SK-N-SH (cell line): ENCODE measurements at regions not wholly inside any gene's neighbourhood (a gene's known extent, or its start where the extent isn't known, plus 50 kb on each side); places are given as distances from the start of the nearest gene placed in this dataset.

Experiments
- CTCF ChIA-PET: fragments of 300-600, 350-600 bp; formaldehyde crosslinking; extraction: SDS; loops from one replicate; lab custom pipeline; 2021; lab: Yijun Ruan, JAX
- POLR2A ChIA-PET: fragments of 350-600 bp; sonication (Branson Sonifier 250); formaldehyde crosslinking; extraction: SDS; loops from one replicate; lab custom pipeline; 2020; ENCODE audit warnings: antibody characterized with exemption, inconsistent platforms; lab: Yijun Ruan, JAX
- DNase-seq: peaks from one replicate; pipeline ENCODE4 v3.0.0; 2012
- H2AFZ ChIP-seq: fragments of 200-600 bp; sonication (generic); 2 replicates; pipeline ENCODE4 v1.8.1; 2016; ENCODE audit warnings: antibody characterized with exemption, mild to moderate bottlenecking, low read depth
- H3F3A ChIP-seq: fragments of 200-600 bp; sonication (generic); replicated peaks from 2 replicates; pipeline ENCODE3; 2016; ENCODE audit warnings: antibody characterized with exemption, mild to moderate bottlenecking; ENCODE audit not compliant: insufficient read depth
- H3K27ac ChIP-seq, 2 experiments: fragments of 200-500 bp in 1 of 2; fragments of 200-600 bp in 1 of 2; sonication (Bioruptor generic) in 1 of 2; sonication (generic), shearing (Covaris generic) in 1 of 2; 2 replicates each; pipeline versions ENCODE4 v1.5.1 to v1.6.1; 2014 to 2016; ENCODE audit warnings: low read depth in 2 of 2, inconsistent platforms in 1 of 2, low read length in 1 of 2, mild to moderate bottlenecking in 1 of 2, mixed read lengths in 1 of 2
- H3K27me3 ChIP-seq: fragments of 200-600 bp; sonication (generic), shearing (Covaris generic); 2 replicates; pipeline ENCODE4 v1.6.1; 2016; ENCODE audit warnings: mixed run types; ENCODE audit not compliant: insufficient read depth
- H3K36me3 ChIP-seq, 2 experiments: fragments of 200-500 bp in 1 of 2; fragments of 200-600 bp in 1 of 2; sonication (Bioruptor generic) in 1 of 2; sonication (generic) in 1 of 2; replicated peaks in 1 of 2; 2 replicates each; pipeline versions ENCODE3 to v1.5.1; 2014 to 2016; ENCODE audit warnings: low read length in 1 of 2, mild to moderate bottlenecking in 1 of 2; ENCODE audit not compliant: insufficient read depth in 2 of 2, control insufficient read depth in 1 of 2
- H3K4me1 ChIP-seq, 2 experiments: fragments of 200-500 bp in 1 of 2; fragments of 200-600 bp in 1 of 2; sonication (Bioruptor generic) in 1 of 2; sonication (generic), shearing (Covaris generic) in 1 of 2; 2 replicates each; pipeline versions ENCODE4 v1.5.1 to v1.6.1; 2014 to 2016; ENCODE audit warnings: low read depth in 1 of 2, low read length in 1 of 2, mixed run types in 1 of 2; ENCODE audit not compliant: insufficient read depth in 2 of 2, control insufficient read depth in 1 of 2
- H3K4me2 ChIP-seq: fragments of 200-600 bp; sonication (generic), shearing (Covaris generic); 2 replicates; pipeline ENCODE4 v1.6.1; 2017; ENCODE audit warnings: mixed run types
- H3K4me3 ChIP-seq, 2 experiments: fragments of 200-500 bp in 1 of 2; fragments of 200-600 bp in 1 of 2; sonication (Bioruptor generic) in 1 of 2; sonication (generic), shearing (Covaris generic) in 1 of 2; 2 replicates each; pipeline versions ENCODE4 v1.5.1 to v1.8.1; 2014 to 2016; ENCODE audit warnings: low read depth in 2 of 2, inconsistent platforms in 1 of 2, low read length in 1 of 2, mild to moderate bottlenecking in 1 of 2, mixed read lengths in 1 of 2, moderate library complexity in 1 of 2
- H3K79me2 ChIP-seq: fragments of 200-600 bp; sonication (generic); 2 replicates; pipeline ENCODE4 v1.8.1; 2017; ENCODE audit warnings: mild to moderate bottlenecking; ENCODE audit not compliant: insufficient read depth
- H3K9ac ChIP-seq: fragments of 200-600 bp; sonication (generic); 2 replicates; pipeline ENCODE4 v1.6.1; 2017; ENCODE audit warnings: mixed run types
- H3K9me2 ChIP-seq: fragments of 200-600 bp; sonication (generic); 2 replicates; pipeline ENCODE4 v1.6.1; 2017; ENCODE audit warnings: mixed run types
- H3K9me3 ChIP-seq: fragments of 200-600 bp; sonication (generic); 2 replicates; pipeline ENCODE4 v1.6.1; 2017; ENCODE audit warnings: mixed run types, mild to moderate bottlenecking, moderate library complexity
- H4K20me1 ChIP-seq: fragments of 200-600 bp; sonication (generic); 2 replicates; pipeline ENCODE4 v1.6.1; 2017; ENCODE audit warnings: mild to moderate bottlenecking, mixed run types; ENCODE audit not compliant: insufficient read depth
- EP300 ChIP-seq, 2 experiments: IDR thresholded peaks; 2 replicates each; pipeline versions ENCODE4 v1.4.0 to v1.6.1; 2012; ENCODE audit warnings: borderline replicate concordance in 1 of 2, low read depth in 1 of 2, low read length in 1 of 2
- NFIC ChIP-seq: IDR thresholded peaks from 2 replicates; pipeline ENCODE4 v1.4.0; 2012; ENCODE audit warnings: borderline replicate concordance
- NRF1 ChIP-seq: IDR thresholded peaks from 2 replicates; pipeline ENCODE4 v1.6.1; 2012; ENCODE audit warnings: low read depth, mild to moderate bottlenecking, low read length
- PBX3 ChIP-seq: IDR thresholded peaks from 2 replicates; pipeline ENCODE4; 2012
- RCOR1 ChIP-seq: fragments of 150-350 bp; IDR thresholded peaks from 2 replicates; pipeline ENCODE4 v1.6.1; 2017; ENCODE audit warnings: antibody characterized with exemption, low read length
- SMC3 ChIP-seq: IDR thresholded peaks from 2 replicates; pipeline ENCODE4 v1.6.1; 2012; ENCODE audit warnings: low read depth, low read length, improper control_type of control experiment
- TCF12 ChIP-seq: IDR thresholded peaks from 2 replicates; pipeline ENCODE4 v1.4.0; 2012
- TEAD4 ChIP-seq: IDR thresholded peaks from 2 replicates; pipeline ENCODE4 v1.4.0; 2012; ENCODE audit warnings: mild to moderate bottlenecking, borderline replicate concordance; ENCODE audit not compliant: insufficient read depth
- USF2 ChIP-seq: fragments of 150-350 bp; IDR thresholded peaks from 2 replicates; pipeline ENCODE4 v1.6.1; 2017; ENCODE audit warnings: antibody characterized with exemption, low read length, low read depth, borderline replicate concordance
- ZBTB33 ChIP-seq: IDR thresholded peaks from 2 replicates; pipeline ENCODE4 v1.4.0; 2012; ENCODE audit warnings: low read depth, borderline replicate concordance
- WGBS: methylation state at CpG from one replicate; pipeline ENCODE4 v1.1.6; 2017; ENCODE audit warnings: low lambda C conversion rate; 5-methylcytosine and 5-hydroxymethylcytosine counted together
- TF ChIP-seq, protein P1 (sequence below): IDR thresholded peaks from 2 replicates; pipeline ENCODE4 v1.6.1; 2012; ENCODE audit warnings: mild to moderate bottlenecking, low read depth, low read length, moderate library complexity

- H3K9me3 ChIP-seq = no peaks in the 10 kb centered on the region
- no peaks in the 10 kb centered on the region for H3F3A ChIP-seq
- no peaks in the 10 kb centered on the region for H3K9me2 ChIP-seq
- no peaks in the 10 kb centered on the region for H3K36me3 ChIP-seq
- no peaks in the 10 kb centered on the region for H3K79me2 ChIP-seq
- no peak overlapping the region for H3K9ac ChIP-seq
- H3K4me1 ChIP-seq = no peaks in the 10 kb centered on the region; a peak in 1 of 4 replicates
- 66% methylated on average over 6 of the region's 6 CpGs for WGBS
- peak overlapping the region; percentile 4; the same call in 1 of the 2 replicates for H2AFZ ChIP-seq
- H3K4me3 ChIP-seq = no peak overlapping the region
- no peaks in the 10 kb centered on the region for H4K20me1 ChIP-seq
- H3K27me3 ChIP-seq = no peaks in the 10 kb centered on the region
- peak; percentile 37; the same call in 1 of the 2 replicates for TF ChIP-seq PBX3
- TF ChIP-seq TCF12 = peak; percentile 21; the same call in 1 of the 2 replicates
- TF ChIP-seq USF2 = no peak
- no peak for TF ChIP-seq NFIC
- TF ChIP-seq, all 33 proteins: peak for 2
- no peak for DNase-seq
- H3K4me2 ChIP-seq = no peak overlapping the region
- ChIA-PET POLR2A (no interaction called here), CTCF (interaction anchor here (0.7 kb wide), 1 partner anchor 18 kb away, joined by 3 read pairs; no protein-coding TSS in a partner anchor)
- H3K27ac ChIP-seq = no peak overlapping the region
Observed at GRCh38 chr4:125770814-125771398, 456.2 kb downstream of the FAT4 start.

DNA sequence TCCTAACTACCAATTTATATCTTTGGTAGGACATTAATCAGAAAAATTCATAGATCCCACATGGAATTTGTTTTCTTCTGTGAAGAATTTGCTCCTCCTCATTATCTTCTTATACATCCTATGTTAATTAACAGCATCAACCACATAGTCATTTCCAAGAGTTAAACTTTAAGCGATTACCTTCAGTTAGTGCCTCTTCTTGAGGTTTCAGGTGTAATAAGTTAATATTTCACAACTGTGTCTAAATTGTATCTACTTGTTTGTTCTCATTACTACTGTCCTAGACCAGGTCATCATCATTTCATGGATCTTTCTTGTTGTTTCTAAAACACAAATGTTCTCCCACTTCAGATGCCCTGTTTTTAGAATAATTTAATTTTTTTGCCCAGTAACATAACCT, 457.9 kb downstream of the FAT4 start:
- POLR2A ChIA-PET = no interaction called here
- no peaks in the 10 kb centered on the region for H3F3A ChIP-seq
- H2AFZ ChIP-seq = no peak overlapping the region

More for the DNA sequence above, 457.9 kb downstream of the FAT4 start:
- no peak overlapping the region for H3K4me2 ChIP-seq
- DNase-seq = no peak
- no peaks in the 10 kb centered on the region for H3K79me2 ChIP-seq
- H3K4me3 ChIP-seq = no peak overlapping the region
- H3K27ac ChIP-seq = no peak overlapping the region
- H3K27me3 ChIP-seq = no peaks in the 10 kb centered on the region
- CTCF ChIA-PET = no interaction called here
- WGBS = 94% methylated on average over 1 of the region's 1 CpG
- no peaks in the 10 kb centered on the region for H3K36me3 ChIP-seq
- H3K4me1 ChIP-seq = no peaks in the 10 kb centered on the region
- TF ChIP-seq ZBTB33 (no peak), NRF1 (no peak), TEAD4 (no peak), SMC3 (no peak), PBX3 (no peak), RCOR1 (no peak), EP300 (IDR thresholded peaks at IDR 0.05; ENCODE audit: borderline replicate concordance in 1 of 2, low read depth in 1 of 2, low read length in 1 of 2) (no peak)
- TF ChIP-seq, protein P1, sequence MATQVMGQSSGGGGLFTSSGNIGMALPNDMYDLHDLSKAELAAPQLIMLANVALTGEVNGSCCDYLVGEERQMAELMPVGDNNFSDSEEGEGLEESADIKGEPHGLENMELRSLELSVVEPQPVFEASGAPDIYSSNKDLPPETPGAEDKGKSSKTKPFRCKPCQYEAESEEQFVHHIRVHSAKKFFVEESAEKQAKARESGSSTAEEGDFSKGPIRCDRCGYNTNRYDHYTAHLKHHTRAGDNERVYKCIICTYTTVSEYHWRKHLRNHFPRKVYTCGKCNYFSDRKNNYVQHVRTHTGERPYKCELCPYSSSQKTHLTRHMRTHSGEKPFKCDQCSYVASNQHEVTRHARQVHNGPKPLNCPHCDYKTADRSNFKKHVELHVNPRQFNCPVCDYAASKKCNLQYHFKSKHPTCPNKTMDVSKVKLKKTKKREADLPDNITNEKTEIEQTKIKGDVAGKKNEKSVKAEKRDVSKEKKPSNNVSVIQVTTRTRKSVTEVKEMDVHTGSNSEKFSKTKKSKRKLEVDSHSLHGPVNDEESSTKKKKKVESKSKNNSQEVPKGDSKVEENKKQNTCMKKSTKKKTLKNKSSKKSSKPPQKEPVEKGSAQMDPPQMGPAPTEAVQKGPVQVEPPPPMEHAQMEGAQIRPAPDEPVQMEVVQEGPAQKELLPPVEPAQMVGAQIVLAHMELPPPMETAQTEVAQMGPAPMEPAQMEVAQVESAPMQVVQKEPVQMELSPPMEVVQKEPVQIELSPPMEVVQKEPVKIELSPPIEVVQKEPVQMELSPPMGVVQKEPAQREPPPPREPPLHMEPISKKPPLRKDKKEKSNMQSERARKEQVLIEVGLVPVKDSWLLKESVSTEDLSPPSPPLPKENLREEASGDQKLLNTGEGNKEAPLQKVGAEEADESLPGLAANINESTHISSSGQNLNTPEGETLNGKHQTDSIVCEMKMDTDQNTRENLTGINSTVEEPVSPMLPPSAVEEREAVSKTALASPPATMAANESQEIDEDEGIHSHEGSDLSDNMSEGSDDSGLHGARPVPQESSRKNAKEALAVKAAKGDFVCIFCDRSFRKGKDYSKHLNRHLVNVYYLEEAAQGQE = no peak
- H4K20me1 ChIP-seq = no peaks in the 10 kb centered on the region
- no peaks in the 10 kb centered on the region for H3K9me3 ChIP-seq
- H3K9ac ChIP-seq = no peak overlapping the region
- no peaks in the 10 kb centered on the region for H3K9me2 ChIP-seq
